PC-3 (cell line): ENCODE measurements at regions not wholly inside any gene's neighbourhood (a gene's known extent, or its start where the extent isn't known, plus 50 kb on each side); places are given as distances from the start of the nearest gene placed in this dataset.

Experiments used
- ATAC-seq: fragments of 200-7000 bp; cut with Tn5 transposase; 2 replicates; pipeline ENCODE4 v1.9.1; 2020; ENCODE audit warnings: mild to moderate bottlenecking, moderate library complexity
- BruUV-seq: library from RNA; stranded (reverse); fragments of 400-500 nt; replicated peaks from 2 replicates; lab custom pipeline; 2021; lab: Mats Ljungman, UMichigan
- CTCF ChIA-PET: fragments of 300-600 bp; sonication (Branson Sonifier 250); formaldehyde crosslinking; loops from one replicate; lab custom pipeline; 2022; ENCODE audit warnings: antibody characterized with exemption; lab: Charles Lee
- POLR2A ChIA-PET: fragments of 300-600 bp; sonication (Branson Sonifier 250); formaldehyde crosslinking; loops from one replicate; lab custom pipeline; 2022; ENCODE audit warnings: antibody characterized with exemption; ENCODE audit not compliant: unreplicated experiment; lab: Charles Lee
- DNase-seq: peaks from one replicate; pipeline ENCODE4 v3.0.0-alpha.2; 2015
- H2AFZ ChIP-seq: fragments of 300-600 bp; sonication (generic); 2 replicates; pipeline ENCODE4 v1.6.0; 2016; ENCODE audit warnings: antibody characterized with exemption, low read length
- H3F3A ChIP-seq: fragments of 300-600 bp; sonication (generic); one replicate; pipeline ENCODE4 v1.6.0; 2017; ENCODE audit warnings: antibody characterized with exemption, low read length, control low read depth, mild to moderate bottlenecking; ENCODE audit not compliant: unreplicated experiment
- H3K27ac ChIP-seq: fragments of 300-600 bp; sonication (generic); 2 replicates; pipeline ENCODE4 v1.5.1; 2016; ENCODE audit warnings: mild to moderate bottlenecking, low read length
- H3K27me3 ChIP-seq: fragments of 300-600 bp; sonication (generic); 2 replicates; pipeline ENCODE4 v1.6.1; 2016; ENCODE audit warnings: low read length, mixed read lengths
- H3K36me3 ChIP-seq: fragments of 300-600 bp; sonication (generic); 2 replicates; pipeline ENCODE4 v1.6.1; 2016; ENCODE audit warnings: low read depth, mixed run types, low read length, mixed read lengths
- H3K4me1 ChIP-seq: fragments of 300-600 bp; sonication (generic); 2 replicates; pipeline ENCODE4 v1.5.1; 2016; ENCODE audit warnings: low read length; ENCODE audit not compliant: insufficient read depth
- H3K4me2 ChIP-seq: fragments of 300-600 bp; sonication (generic); 2 replicates; pipeline ENCODE4 v1.6.0; 2016; ENCODE audit warnings: low read length
- H3K4me3 ChIP-seq: fragments of 300-600 bp; sonication (generic); 2 replicates; pipeline ENCODE4 v1.5.1; 2016; ENCODE audit warnings: mild to moderate bottlenecking, low read length, mixed read lengths
- H3K79me2 ChIP-seq: fragments of 300-600 bp; sonication (generic); 2 replicates; pipeline ENCODE4 v1.6.1; 2017; ENCODE audit warnings: low read length, mixed read lengths
- H3K9ac ChIP-seq: fragments of 300-600 bp; sonication (generic); 2 replicates; pipeline ENCODE4 v1.6.0; 2016; ENCODE audit warnings: mild to moderate bottlenecking, low read length
- H3K9me2 ChIP-seq: fragments of 300-600 bp; sonication (generic); replicated peaks from 2 replicates; pipeline ENCODE4 v1.6.1; 2016; ENCODE audit warnings: mixed run types, low read length, mixed read lengths
- H3K9me3 ChIP-seq: fragments of 300-600 bp; sonication (generic); 2 replicates; pipeline ENCODE4 v1.6.1; 2016; ENCODE audit warnings: low read length, mixed read lengths
- H4K20me1 ChIP-seq: fragments of 300-600 bp; sonication (generic); 2 replicates; pipeline ENCODE4 v1.6.1; 2016; ENCODE audit warnings: low read length, mixed read lengths
- EZH2 ChIP-seq: fragments of 300-600 bp; sonication (generic); IDR thresholded peaks from one replicate; pipeline ENCODE4 v1.6.1; 2017; ENCODE audit warnings: antibody characterized with exemption, mild to moderate bottlenecking, low read length; ENCODE audit not compliant: unreplicated experiment
- EZH2phosphoT487 ChIP-seq: fragments of 300-600 bp; sonication (generic); IDR thresholded peaks from 2 replicates; pipeline ENCODE4 v1.6.1; 2018; ENCODE audit warnings: mild to moderate bottlenecking, antibody characterized with exemption, low read length, borderline replicate concordance
- intact Hi-C: fragments of 100-400 bp; cut with micrococcal nuclease; formaldehyde crosslinking; loops from 2 replicates; pipeline ENCODE4 v1.9.0; 2023
- TF ChIP-seq, protein P1 (sequence below): fragments of 300-600 bp; sonication (generic); conservative IDR thresholded peaks from 2 replicates; pipeline ENCODE4 v1.5.1; 2017; ENCODE audit warnings: antibody characterized with exemption, low read depth, mild to moderate bottlenecking, low read length

DNA sequence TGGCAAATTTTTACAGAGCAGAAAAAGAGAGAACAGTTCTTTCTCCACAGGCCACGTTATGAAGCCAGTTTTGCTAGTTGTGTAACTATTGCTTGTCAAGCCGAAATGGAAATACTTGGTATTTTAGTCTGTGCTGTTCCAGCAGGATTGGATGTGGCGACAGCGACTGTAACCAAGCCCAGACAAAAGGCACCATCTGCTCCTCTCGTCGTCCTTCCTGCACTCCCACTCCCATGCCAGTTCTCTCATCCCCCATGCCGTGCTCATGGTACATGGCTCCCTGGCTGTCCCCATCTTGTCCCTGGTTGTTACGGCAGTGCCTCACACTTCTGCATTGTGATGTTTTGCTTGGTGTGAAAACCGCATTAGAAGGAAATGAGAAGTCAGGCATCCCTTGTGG lies 185.7 kb upstream of the FZD8 start:
- no peak for DNase-seq
- H3F3A ChIP-seq, result no peaks in the 10 kb centered on the region
- intact Hi-C loops, result no loop called here

DNA sequence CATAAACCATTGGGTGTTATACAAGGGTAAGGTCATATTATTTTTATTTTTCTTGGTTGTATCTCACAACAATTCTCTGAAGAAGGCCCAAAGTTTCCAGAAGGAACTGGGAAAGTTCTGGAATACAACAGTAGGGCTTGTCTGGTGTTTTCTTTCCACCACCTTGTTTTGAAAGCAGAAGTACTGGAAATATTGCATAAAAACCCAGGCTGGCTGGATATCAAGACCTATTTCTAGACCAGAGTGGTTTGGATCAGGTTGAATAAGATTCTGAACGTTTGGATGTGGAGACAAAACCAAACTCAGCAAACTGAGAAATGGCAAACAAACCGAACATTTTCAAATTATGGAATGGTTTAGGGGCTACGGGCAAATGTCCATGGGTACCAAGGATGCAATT lies 182.6 kb upstream of the FZD8 start:
- Histone ChIP-seq H3K79me2 (no peaks in the 10 kb centered on the region), H2AFZ (no peak overlapping the region), H3K4me2 (no peak overlapping the region), H3K4me3 (no peak overlapping the region), H3K27me3 (no peaks in the 10 kb centered on the region), H3K9me3 (no peaks in the 10 kb centered on the region), H3K27ac (no peak overlapping the region), H3K36me3 (no peaks in the 10 kb centered on the region), H3K9me2 (no peaks in the 10 kb centered on the region; the same call in 1 of the 2 replicates), H3F3A (no peaks in the 10 kb centered on the region), H4K20me1 (no peaks in the 10 kb centered on the region), H3K4me1 (no peaks in the 10 kb centered on the region), H3K9ac (no peak overlapping the region)
- ChIA-PET CTCF (interaction anchor here (0.6 kb wide), 1 partner anchor 15 kb away, joined by 4 read pairs; no protein-coding TSS in a partner anchor), POLR2A (no interaction called here)
- ATAC-seq, result no peak
- DNase-seq, result no peak
- no TSS peak for BruUV-seq
- intact Hi-C loops, result no loop called here
- TF ChIP-seq EZH2phosphoT487 (no peak), EZH2 (no peak)
- TF ChIP-seq, protein P1, sequence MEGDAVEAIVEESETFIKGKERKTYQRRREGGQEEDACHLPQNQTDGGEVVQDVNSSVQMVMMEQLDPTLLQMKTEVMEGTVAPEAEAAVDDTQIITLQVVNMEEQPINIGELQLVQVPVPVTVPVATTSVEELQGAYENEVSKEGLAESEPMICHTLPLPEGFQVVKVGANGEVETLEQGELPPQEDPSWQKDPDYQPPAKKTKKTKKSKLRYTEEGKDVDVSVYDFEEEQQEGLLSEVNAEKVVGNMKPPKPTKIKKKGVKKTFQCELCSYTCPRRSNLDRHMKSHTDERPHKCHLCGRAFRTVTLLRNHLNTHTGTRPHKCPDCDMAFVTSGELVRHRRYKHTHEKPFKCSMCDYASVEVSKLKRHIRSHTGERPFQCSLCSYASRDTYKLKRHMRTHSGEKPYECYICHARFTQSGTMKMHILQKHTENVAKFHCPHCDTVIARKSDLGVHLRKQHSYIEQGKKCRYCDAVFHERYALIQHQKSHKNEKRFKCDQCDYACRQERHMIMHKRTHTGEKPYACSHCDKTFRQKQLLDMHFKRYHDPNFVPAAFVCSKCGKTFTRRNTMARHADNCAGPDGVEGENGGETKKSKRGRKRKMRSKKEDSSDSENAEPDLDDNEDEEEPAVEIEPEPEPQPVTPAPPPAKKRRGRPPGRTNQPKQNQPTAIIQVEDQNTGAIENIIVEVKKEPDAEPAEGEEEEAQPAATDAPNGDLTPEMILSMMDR, result no peak

More for the DNA sequence above, 185.7 kb upstream of the FZD8 start:
- H3K4me3 ChIP-seq, result no peak overlapping the region
- no peaks in the 10 kb centered on the region for H3K79me2 ChIP-seq
- no peak overlapping the region for H2AFZ ChIP-seq
- BruUV-seq, result no TSS peak
- no peak overlapping the region for H3K4me2 ChIP-seq
- peaks cover 3% of the 10 kb centered on the region; the same call in 1 of the 2 replicates for H3K9me2 ChIP-seq
- POLR2A ChIA-PET, result interaction anchor here (0.6 kb wide), 1 partner anchor 898 kb away, joined by 7 read pairs; no protein-coding TSS in a partner anchor
- H3K27ac ChIP-seq, result no peak overlapping the region
- H3K4me1 ChIP-seq, result no peaks in the 10 kb centered on the region
- no peaks in the 10 kb centered on the region for H3K36me3 ChIP-seq
- no peak overlapping the region for H3K9ac ChIP-seq
- CTCF ChIA-PET, result interaction anchor here (0.6 kb wide), 1 partner anchor 21 kb away, joined by 4 read pairs; no protein-coding TSS in a partner anchor
- TF ChIP-seq, protein P1, result no peak
- TF ChIP-seq EZH2phosphoT487 (no peak), EZH2 (no peak)
- H3K27me3 ChIP-seq, result no peaks in the 10 kb centered on the region
- ATAC-seq, result no peak
- no peaks in the 10 kb centered on the region for H4K20me1 ChIP-seq
- H3K9me3 ChIP-seq, result no peaks in the 10 kb centered on the region

DNA sequence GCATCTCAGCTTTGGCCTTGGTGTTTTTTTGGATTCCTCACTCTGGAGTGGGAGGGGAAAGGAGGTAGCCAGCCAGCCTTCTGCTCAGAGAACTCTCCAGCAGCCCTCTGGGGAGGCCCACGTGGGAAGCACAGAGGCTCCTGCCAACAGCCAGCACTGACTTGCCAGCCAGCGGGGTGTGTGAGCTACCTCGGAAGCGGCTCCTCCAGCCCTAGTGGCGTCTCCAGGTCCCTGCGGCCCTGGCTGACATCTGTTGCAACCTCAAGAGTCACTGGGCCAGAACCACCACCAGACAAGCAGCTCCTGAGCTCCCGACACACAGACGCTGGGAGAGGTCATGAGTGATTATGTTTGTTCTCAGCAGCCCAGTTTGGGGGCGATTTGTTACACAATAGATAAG lies 180.2 kb upstream of the FZD8 start:
- Histone ChIP-seq H3K27ac (no peak overlapping the region), H3F3A (no peaks in the 10 kb centered on the region), H3K9ac (no peak overlapping the region), H3K4me1 (no peaks in the 10 kb centered on the region), H4K20me1 (no peaks in the 10 kb centered on the region), H3K79me2 (no peaks in the 10 kb centered on the region), H3K36me3 (no peaks in the 10 kb centered on the region), H3K4me3 (no peak overlapping the region), H3K4me2 (no peak overlapping the region), H3K27me3 (no peaks in the 10 kb centered on the region), H2AFZ (no peak overlapping the region), H3K9me3 (no peaks in the 10 kb centered on the region), H3K9me2 (no peaks in the 10 kb centered on the region; the same call in 1 of the 2 replicates)
- CTCF ChIA-PET, result no interaction called here
- no peak for TF ChIP-seq EZH2phosphoT487
- TF ChIP-seq EZH2, result no peak
- TF ChIP-seq, protein P1, result no peak; the same call in 1 of the 2 replicates
- DNase-seq (peak; percentile 36), ATAC-seq (peak; percentile 49; the same call in 1 of the 2 replicates)
- intact Hi-C loops, result no loop called here
- BruUV-seq, result no TSS peak
- POLR2A ChIA-PET, result no interaction called here
